Tibial artery (tissue), 4 donors: ENCODE measurements at regions not wholly inside any gene's neighbourhood (a gene's known extent, or its start where the extent isn't known, plus 50 kb on each side); places are given as distances from the start of the nearest gene placed in this dataset.

Experiments
- DNase-seq, 2 donors: peaks; one replicate each; pipeline ENCODE4 v3.0.0-alpha.2; 2019
- H3K27ac ChIP-seq, 2 donors: fragments of 200-600 bp; sonication (generic) in 1 of 2; 1 replicate in 1 of 2; 2 replicates in 1 of 2; pipeline ENCODE4 v1.5.1; 2018 to 2019; ENCODE audit warnings: mild to moderate bottlenecking in 1 of 2
- H3K27me3 ChIP-seq, 2 donors: fragments of 200-600 bp; sonication (generic) in 1 of 2; one replicate each; pipeline versions ENCODE4 v1.5.1 to v1.6.0; 2016 to 2019
- H3K36me3 ChIP-seq, 3 donors: fragments of 200-600 bp; sonication (generic) in 2 of 3; one replicate each; pipeline ENCODE4 v1.5.1; 2016 to 2019; ENCODE audit warnings: mild to moderate bottlenecking in 2 of 3
- H3K4me1 ChIP-seq, 4 donors: fragments of 200-600 bp; sonication (generic) in 2 of 4; 1 replicate in 3 of 4; 2 replicates in 1 of 4; pipeline ENCODE4 v1.5.1; 2016 to 2019
- H3K4me3 ChIP-seq, 2 donors: fragments of 200-600 bp; sonication (generic) in 1 of 2; 1 replicate in 1 of 2; 2 replicates in 1 of 2; pipeline ENCODE4 v1.5.1; 2018 to 2019; ENCODE audit warnings: mild to moderate bottlenecking in 2 of 2
- H3K9me3 ChIP-seq, 3 donors: fragments of 200-600 bp; sonication (generic) in 1 of 3; one replicate each; pipeline ENCODE4 v1.5.1; 2016 to 2019
- CTCF ChIP-seq, 2 experiments: fragments of 200-600 bp in 1 of 2; fragments of 450-650 bp in 1 of 2; IDR thresholded peaks; one replicate each; pipeline ENCODE4 v1.5.1; 2017 to 2019; ENCODE audit warnings: antibody characterized with exemption in 2 of 2, mild to moderate bottlenecking in 1 of 2, moderate library complexity in 1 of 2
- intact Hi-C: fragments of 100-400 bp; cut with DNase I; formaldehyde crosslinking; loops from one replicate; pipeline ENCODE4 v1.15.0; 2023; ENCODE audit warnings: low total_unique reads

DNA sequence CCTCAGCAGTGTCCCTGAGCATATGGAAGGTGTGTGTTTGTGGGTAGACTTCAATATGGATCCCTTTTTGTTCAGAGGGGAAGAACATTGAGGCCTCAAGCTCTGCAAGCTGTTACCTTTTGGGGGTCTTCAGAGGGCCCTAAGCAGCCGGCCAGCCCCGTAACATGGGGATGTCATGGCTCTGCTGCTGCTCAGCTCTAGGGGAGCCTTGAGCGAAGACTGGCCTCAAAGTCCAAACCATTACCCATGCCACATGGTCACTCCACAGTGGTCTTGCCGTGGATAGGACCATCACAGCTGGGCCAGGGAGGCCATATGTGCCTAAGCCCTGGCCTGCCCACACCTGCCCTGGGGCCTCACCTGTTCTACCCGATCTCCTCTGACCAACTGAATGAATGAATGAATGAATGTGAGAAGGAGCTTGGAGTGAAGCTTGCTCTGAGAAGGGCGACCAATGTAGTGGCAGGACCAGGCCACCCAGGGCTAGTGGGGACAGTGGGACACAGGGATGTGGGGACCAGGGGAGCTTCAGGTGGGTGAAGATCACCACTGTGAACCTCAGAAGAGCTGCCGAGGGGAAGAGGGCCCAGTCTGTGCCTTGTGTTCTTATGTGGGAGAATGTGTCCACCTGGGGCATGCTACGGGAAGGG is 754.6 kb downstream of the BRD1 start:
- intact Hi-C loops = no loop called here
- peak in 1 of 2 donors; percentile 33 for DNase-seq
- H3K27me3 ChIP-seq = peaks cover 0 to 11% of the 10 kb centered on the region in 2 donors
- no peak for TF ChIP-seq CTCF (IDR thresholded peaks at IDR 0.05)
- no peak overlapping the region for H3K27ac ChIP-seq
- H3K36me3 ChIP-seq = no peaks in the 10 kb centered on the region
- H3K4me3 ChIP-seq = no peak overlapping the region
- H3K4me1 ChIP-seq = no peaks in the 10 kb centered on the region
- no peaks in the 10 kb centered on the region for H3K9me3 ChIP-seq

- DNase-seq = peak in 1 of 2 donors; percentile 20
- H3K27me3 ChIP-seq = peaks cover 0 to 11% of the 10 kb centered on the region in 2 donors
- H3K4me3 ChIP-seq = no peak overlapping the region
- no peaks in the 10 kb centered on the region for H3K9me3 ChIP-seq
- H3K36me3 ChIP-seq = no peaks in the 10 kb centered on the region
- intact Hi-C loops = no loop called here
- no peaks in the 10 kb centered on the region for H3K4me1 ChIP-seq
- no peak for TF ChIP-seq CTCF (IDR thresholded peaks at IDR 0.05)
- no peak overlapping the region for H3K27ac ChIP-seq
Observed at GRCh38 chr22:49070501-49070900, 757.2 kb downstream of the BRD1 start.

GRCh38 chr22:49068861-49069500 is 758.7 kb downstream of the BRD1 start:
- intact Hi-C loops = no loop called here
- no peak for TF ChIP-seq CTCF (IDR thresholded peaks at IDR 0.05)
- Histone ChIP-seq H3K27ac (no peak overlapping the region), H3K9me3 (no peaks in the 10 kb centered on the region), H3K4me1 (no peaks in the 10 kb centered on the region), H3K4me3 (no peak overlapping the region), H3K27me3 (peaks cover 0 to 11% of the 10 kb centered on the region in 2 donors), H3K36me3 (no peaks in the 10 kb centered on the region)
- peak in 1 of 2 donors; percentile 48 for DNase-seq

- Histone ChIP-seq H3K4me3 (no peak overlapping the region), H3K27me3 (peaks cover 0 to 21% of the 10 kb centered on the region in 2 donors), H3K9me3 (no peaks in the 10 kb centered on the region), H3K36me3 (no peaks in the 10 kb centered on the region), H3K4me1 (no peaks in the 10 kb centered on the region), H3K27ac (no peak overlapping the region)
- intact Hi-C loops = no loop called here
- TF ChIP-seq CTCF (IDR thresholded peaks at IDR 0.05) = no peak
- DNase-seq = no peak
Observed at GRCh38 chr22:49067504-49067903, 760.2 kb downstream of the BRD1 start.

DNA sequence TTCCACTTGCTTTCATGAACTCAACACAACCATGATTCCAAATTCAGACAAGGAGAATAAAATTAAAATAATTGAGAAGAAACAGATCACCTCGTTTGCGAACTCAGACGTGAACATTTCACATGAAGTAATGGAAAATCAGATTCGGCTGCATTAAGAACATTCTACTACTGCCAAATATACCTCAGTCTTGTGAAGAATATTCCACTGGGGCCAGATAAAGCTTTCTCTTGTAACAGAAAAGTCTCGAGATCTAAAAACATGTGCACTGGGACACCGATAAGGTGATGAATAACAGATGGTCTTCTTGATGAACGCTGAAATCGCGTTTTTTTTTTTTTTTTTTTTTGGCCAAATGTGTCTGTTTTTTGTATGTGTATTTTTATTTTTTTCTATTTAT is 761.1 kb downstream of the BRD1 start:
- H3K4me3 ChIP-seq = no peak overlapping the region
- intact Hi-C loops = no loop called here
- no peak for DNase-seq
- no peaks in the 10 kb centered on the region for H3K4me1 ChIP-seq
- H3K36me3 ChIP-seq = no peaks in the 10 kb centered on the region
- no peaks in the 10 kb centered on the region for H3K9me3 ChIP-seq
- H3K27me3 ChIP-seq = peaks cover 0 to 25% of the 10 kb centered on the region in 2 donors
- H3K27ac ChIP-seq = no peak overlapping the region
- TF ChIP-seq CTCF (IDR thresholded peaks at IDR 0.05) = no peak
